ENCODE measurements at regions not wholly inside any gene's neighbourhood (a gene's known extent, or its start where the extent isn't known, plus 50 kb on each side); places are given as distances from the start of the nearest gene placed in this dataset.

- TF ChIP-seq, protein P1, sequence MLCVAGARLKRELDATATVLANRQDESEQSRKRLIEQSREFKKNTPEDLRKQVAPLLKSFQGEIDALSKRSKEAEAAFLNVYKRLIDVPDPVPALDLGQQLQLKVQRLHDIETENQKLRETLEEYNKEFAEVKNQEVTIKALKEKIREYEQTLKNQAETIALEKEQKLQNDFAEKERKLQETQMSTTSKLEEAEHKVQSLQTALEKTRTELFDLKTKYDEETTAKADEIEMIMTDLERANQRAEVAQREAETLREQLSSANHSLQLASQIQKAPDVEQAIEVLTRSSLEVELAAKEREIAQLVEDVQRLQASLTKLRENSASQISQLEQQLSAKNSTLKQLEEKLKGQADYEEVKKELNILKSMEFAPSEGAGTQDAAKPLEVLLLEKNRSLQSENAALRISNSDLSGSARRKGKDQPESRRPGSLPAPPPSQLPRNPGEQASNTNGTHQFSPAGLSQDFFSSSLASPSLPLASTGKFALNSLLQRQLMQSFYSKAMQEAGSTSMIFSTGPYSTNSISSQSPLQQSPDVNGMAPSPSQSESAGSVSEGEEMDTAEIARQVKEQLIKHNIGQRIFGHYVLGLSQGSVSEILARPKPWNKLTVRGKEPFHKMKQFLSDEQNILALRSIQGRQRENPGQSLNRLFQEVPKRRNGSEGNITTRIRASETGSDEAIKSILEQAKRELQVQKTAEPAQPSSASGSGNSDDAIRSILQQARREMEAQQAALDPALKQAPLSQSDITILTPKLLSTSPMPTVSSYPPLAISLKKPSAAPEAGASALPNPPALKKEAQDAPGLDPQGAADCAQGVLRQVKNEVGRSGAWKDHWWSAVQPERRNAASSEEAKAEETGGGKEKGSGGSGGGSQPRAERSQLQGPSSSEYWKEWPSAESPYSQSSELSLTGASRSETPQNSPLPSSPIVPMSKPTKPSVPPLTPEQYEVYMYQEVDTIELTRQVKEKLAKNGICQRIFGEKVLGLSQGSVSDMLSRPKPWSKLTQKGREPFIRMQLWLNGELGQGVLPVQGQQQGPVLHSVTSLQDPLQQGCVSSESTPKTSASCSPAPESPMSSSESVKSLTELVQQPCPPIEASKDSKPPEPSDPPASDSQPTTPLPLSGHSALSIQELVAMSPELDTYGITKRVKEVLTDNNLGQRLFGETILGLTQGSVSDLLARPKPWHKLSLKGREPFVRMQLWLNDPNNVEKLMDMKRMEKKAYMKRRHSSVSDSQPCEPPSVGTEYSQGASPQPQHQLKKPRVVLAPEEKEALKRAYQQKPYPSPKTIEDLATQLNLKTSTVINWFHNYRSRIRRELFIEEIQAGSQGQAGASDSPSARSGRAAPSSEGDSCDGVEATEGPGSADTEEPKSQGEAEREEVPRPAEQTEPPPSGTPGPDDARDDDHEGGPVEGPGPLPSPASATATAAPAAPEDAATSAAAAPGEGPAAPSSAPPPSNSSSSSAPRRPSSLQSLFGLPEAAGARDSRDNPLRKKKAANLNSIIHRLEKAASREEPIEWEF (IDR thresholded peaks at IDR 0.05; ENCODE audit: insufficient replicate concordance, low read depth, low read length), result no peak
- TF ChIP-seq CBX5 (IDR thresholded peaks at IDR 0.05; ENCODE audit: low read depth) (no peak), SP1 (IDR thresholded peaks at IDR 0.05; ENCODE audit: low read depth, low read length) (no peak), POU2F2 (IDR thresholded peaks at IDR 0.05; ENCODE audit: borderline replicate concordance, low read depth, low read length) (no peak), BRCA1 (IDR thresholded peaks at IDR 0.05; ENCODE audit: low read depth, low read length) (no peak), ESRRA (IDR thresholded peaks at IDR 0.05; ENCODE audit: low read length) (no peak), ZZZ3 (IDR thresholded peaks at IDR 0.05; ENCODE audit: control insufficient read depth, insufficient read length, low read depth) (no peak), RAD21 (IDR thresholded peaks at IDR 0.05; ENCODE audit: insufficient read depth, low read depth, low read length) (no peak), PAX5 (IDR thresholded peaks at IDR 0.05; ENCODE audit: borderline replicate concordance, low read depth, low read length) (no peak), CHD2 (IDR thresholded peaks at IDR 0.05; ENCODE audit: borderline replicate concordance, low read depth, low read length) (no peak), MXI1 (IDR thresholded peaks at IDR 0.05; ENCODE audit: low read depth, low read length) (no peak), NR2C2 (IDR thresholded peaks at IDR 0.05; ENCODE audit: borderline replicate concordance, control insufficient read depth, insufficient read length, low read depth) (no peak), IKZF2 (IDR thresholded peaks at IDR 0.05) (no peak), CBFB (IDR thresholded peaks at IDR 0.05; ENCODE audit: low read depth) (no peak)
- TF ChIP-seq, protein P2, sequence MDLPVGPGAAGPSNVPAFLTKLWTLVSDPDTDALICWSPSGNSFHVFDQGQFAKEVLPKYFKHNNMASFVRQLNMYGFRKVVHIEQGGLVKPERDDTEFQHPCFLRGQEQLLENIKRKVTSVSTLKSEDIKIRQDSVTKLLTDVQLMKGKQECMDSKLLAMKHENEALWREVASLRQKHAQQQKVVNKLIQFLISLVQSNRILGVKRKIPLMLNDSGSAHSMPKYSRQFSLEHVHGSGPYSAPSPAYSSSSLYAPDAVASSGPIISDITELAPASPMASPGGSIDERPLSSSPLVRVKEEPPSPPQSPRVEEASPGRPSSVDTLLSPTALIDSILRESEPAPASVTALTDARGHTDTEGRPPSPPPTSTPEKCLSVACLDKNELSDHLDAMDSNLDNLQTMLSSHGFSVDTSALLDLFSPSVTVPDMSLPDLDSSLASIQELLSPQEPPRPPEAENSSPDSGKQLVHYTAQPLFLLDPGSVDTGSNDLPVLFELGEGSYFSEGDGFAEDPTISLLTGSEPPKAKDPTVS (IDR thresholded peaks at IDR 0.05; ENCODE audit: low read depth, low read length), result no peak
Observed at GRCh38 chr4:62806816-62807215, 1602.4 kb downstream of the TECRL start (continued).

Measured in GM12878 (cell line).